H1 (cell line): ENCODE measurements at regions not wholly inside any gene's neighbourhood (a gene's known extent, or its start where the extent isn't known, plus 50 kb on each side); places are given as distances from the start of the nearest gene placed in this dataset.

Experiments
- GABPA ChIP-seq: IDR thresholded peaks from 2 replicates; pipeline ENCODE4 v1.6.1; 2011; ENCODE audit warnings: mild to moderate bottlenecking, low read length, moderate library complexity, borderline replicate concordance; ENCODE audit not compliant: insufficient read depth
- SUZ12 ChIP-seq: fragments of 200-600 bp; sonication (generic); IDR thresholded peaks from 2 replicates; pipeline ENCODE4 v1.6.1; 2012; ENCODE audit warnings: mild to moderate bottlenecking, inconsistent platforms, low read length, moderate library complexity, mixed read lengths

DNA sequence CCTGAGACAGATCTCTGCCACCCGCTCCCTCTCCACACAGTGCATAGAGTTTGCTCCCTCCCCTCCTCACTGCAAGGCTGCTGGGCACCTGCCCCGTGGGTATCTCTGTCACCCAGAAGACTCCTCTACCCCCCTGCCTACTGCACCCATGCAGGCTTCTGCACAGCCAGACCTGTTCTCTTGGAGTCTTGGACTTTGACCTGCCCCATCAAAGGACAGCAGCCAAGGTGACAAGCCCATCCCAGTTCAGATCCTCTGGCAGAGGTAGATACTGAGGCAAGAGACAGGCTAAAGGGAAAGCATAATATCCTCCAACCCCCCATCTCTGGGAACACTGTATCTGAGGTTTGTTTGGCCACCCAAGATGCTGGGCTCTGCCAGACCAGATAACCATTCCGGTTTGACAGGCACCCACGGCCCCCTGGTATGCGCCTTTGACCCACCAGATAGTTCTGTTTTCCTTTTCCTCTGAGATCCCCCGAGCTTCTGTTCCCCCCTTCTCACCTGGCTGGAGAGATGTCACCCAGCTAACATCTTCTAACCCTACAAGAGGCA, 239.6 kb downstream of the SOX9 start (continued):
- TF ChIP-seq GABPA (no peak), SUZ12 (no peak)
- TF ChIP-seq, all 59 proteins: peak for 0
